GM12878 (cell line): ENCODE measurements at regions not wholly inside any gene's neighbourhood (a gene's known extent, or its start where the extent isn't known, plus 50 kb on each side); places are given as distances from the start of the nearest gene placed in this dataset.

Source experiments
- ATAC-seq: fragments of 200-7000 bp; cut with Tn5 transposase; 3 replicates; pipeline ENCODE4 v1.9.1; 2020; ENCODE audit warnings: mild to moderate bottlenecking, moderate library complexity
- BruUV-seq: library from RNA; stranded (reverse); fragments of 400-500 nt; replicated peaks from 2 replicates; lab custom pipeline; 2021; lab: Mats Ljungman, UMichigan
- CTCF ChIA-PET: fragments of 300-600 bp; sonication (Branson Sonifier 250); formaldehyde crosslinking; extraction: SDS; loops from one replicate; lab custom pipeline; 2021; ENCODE audit warnings: inconsistent platforms; lab: Yijun Ruan, JAX
- POLR2A ChIA-PET: fragments of 350-600 bp; formaldehyde crosslinking; extraction: SDS; loops from one replicate; lab custom pipeline; 2021; ENCODE audit warnings: inconsistent platforms; lab: Charles Lee
- RAD21 ChIA-PET: fragments of 300-600 bp; sonication (Branson Sonifier 250); formaldehyde crosslinking; loops from one replicate; lab custom pipeline; 2023; ENCODE audit warnings: antibody characterized with exemption; ENCODE audit not compliant: unreplicated experiment; lab: Charles Lee
- SMC1A ChIA-PET: fragments of 300-600 bp; sonication (Branson Sonifier 250); formaldehyde crosslinking; loops from one replicate; lab custom pipeline; 2023; ENCODE audit not compliant: unreplicated experiment, uncharacterized antibody; lab: Charles Lee
- DNase-seq: peaks from one replicate; pipeline ENCODE4 v3.0.0-alpha.2; 2011; ENCODE audit warnings: low read depth, low spot score
- FAIRE-seq: peaks from 3 replicates; lab custom pipeline; 2011; peaks lifted over from hg19 to GRCh38; lab: Jason Lieb, UNC
- H2AFZ ChIP-seq: 2 replicates; pipeline ENCODE4 v1.6.0; 2011; ENCODE audit warnings: low read depth, low read length, control low read depth; ENCODE audit not compliant: control insufficient read depth
- H3K27ac ChIP-seq: 2 replicates; pipeline ENCODE4 v1.5.1; 2011; ENCODE audit warnings: control low read depth; ENCODE audit not compliant: control insufficient read depth, insufficient read depth
- H3K27me3 ChIP-seq, 2 experiments: replicated peaks in 1 of 2; 2 replicates each; pipeline versions ENCODE4 v1.6.0 to v1.6.1; 2011; ENCODE audit warnings: low read length in 1 of 2; ENCODE audit not compliant: control insufficient read depth in 2 of 2, insufficient read depth in 2 of 2
- H3K36me3 ChIP-seq, 2 experiments: 2 replicates each; pipeline ENCODE4 v1.5.1; 2011; ENCODE audit warnings: low read length in 1 of 2; ENCODE audit not compliant: control insufficient read depth in 2 of 2, insufficient read depth in 2 of 2
- H3K4me1 ChIP-seq: 2 replicates; pipeline ENCODE4 v1.6.1; 2011; ENCODE audit warnings: mild to moderate bottlenecking, low read length, moderate library complexity, mixed read lengths; ENCODE audit not compliant: control insufficient read depth, insufficient read depth
- H3K4me2 ChIP-seq: 2 replicates; pipeline ENCODE4 v1.6.0; 2011; ENCODE audit warnings: control low read depth; ENCODE audit not compliant: control insufficient read depth, insufficient read depth
- H3K4me3 ChIP-seq: fragments of 200-600 bp; sonication (generic); 2 replicates; pipeline ENCODE4 v1.5.1; 2016
- H3K79me2 ChIP-seq: 2 replicates; pipeline ENCODE4 v1.6.0; 2011; ENCODE audit warnings: low read length; ENCODE audit not compliant: control insufficient read depth, insufficient read depth
- H3K9ac ChIP-seq: 2 replicates; pipeline ENCODE4 v1.8.0; 2011; ENCODE audit warnings: low read length, control low read depth, mixed read lengths; ENCODE audit not compliant: control insufficient read depth, insufficient read depth
- H3K9me3 ChIP-seq: replicated peaks from 3 replicates; pipeline ENCODE4 v1.5.1; 2011; ENCODE audit warnings: mild to moderate bottlenecking, low read length; ENCODE audit not compliant: control insufficient read depth, insufficient read depth
- H4K20me1 ChIP-seq: 2 replicates; pipeline ENCODE4 v1.6.0; 2011; ENCODE audit not compliant: control insufficient read depth, insufficient read depth
- ATF7 ChIP-seq: fragments of 450-650 bp; IDR thresholded peaks from 2 replicates; pipeline ENCODE4 v1.6.1; 2016; ENCODE audit warnings: low read depth, mild to moderate bottlenecking
- ETV6 ChIP-seq, 2 experiments: fragments of 450-650 bp in 1 of 2; IDR thresholded peaks in 1 of 2; conservative IDR thresholded peaks in 1 of 2; 2 replicates each; pipeline ENCODE4 v1.6.1; 2014; ENCODE audit warnings: antibody characterized with exemption in 1 of 2, borderline replicate concordance in 1 of 2, low read depth in 1 of 2, mild to moderate bottlenecking in 1 of 2, moderate library complexity in 1 of 2
- FOXK2 ChIP-seq: fragments of 450-650 bp; IDR thresholded peaks from 2 replicates; pipeline ENCODE4 v1.6.1; 2017; ENCODE audit warnings: mild to moderate bottlenecking, moderate library complexity
- KLF5 ChIP-seq: fragments of 450-650 bp; IDR thresholded peaks from 2 replicates; pipeline ENCODE4 v1.6.1; 2014; ENCODE audit warnings: mild to moderate bottlenecking; ENCODE audit not compliant: partially characterized antibody
- MXI1 ChIP-seq: fragments of 150-350 bp; IDR thresholded peaks from 2 replicates; pipeline ENCODE4 v1.6.1; 2011; ENCODE audit warnings: low read depth, mild to moderate bottlenecking, inconsistent platforms, low read length, improper control_type of control experiment
- PBX3 ChIP-seq: IDR thresholded peaks from 2 replicates; pipeline ENCODE4 v1.6.1; 2011; ENCODE audit warnings: mild to moderate bottlenecking, low read depth, low read length, moderate library complexity; ENCODE audit not compliant: insufficient replicate concordance
- RAD51 ChIP-seq: fragments of 450-650 bp; IDR thresholded peaks from 2 replicates; pipeline ENCODE4 v1.6.1; 2016; ENCODE audit warnings: moderate library complexity, mild to moderate bottlenecking, inconsistent platforms
- SREBF2 ChIP-seq: IDR thresholded peaks from 2 replicates; pipeline ENCODE4 v1.6.1; 2012; ENCODE audit warnings: mild to moderate bottlenecking, low read length
- TCF3 ChIP-seq: IDR thresholded peaks from 2 replicates; pipeline ENCODE4 v1.6.1; 2012; ENCODE audit warnings: low read depth, mild to moderate bottlenecking, low read length, borderline replicate concordance; ENCODE audit not compliant: insufficient read depth
- ZBTB11 ChIP-seq: fragments of 450-650 bp; formaldehyde crosslinking; IDR thresholded peaks from 2 replicates; pipeline ENCODE4 v1.5.0; 2022; ENCODE audit warnings: mild to moderate bottlenecking, missing genetic modification characterization
- ZNF207 ChIP-seq: fragments of 450-650 bp; IDR thresholded peaks from 2 replicates; pipeline ENCODE4 v1.6.1; 2014; ENCODE audit warnings: antibody characterized with exemption, mild to moderate bottlenecking, borderline replicate concordance
- ZNF24 ChIP-seq: fragments of 450-650 bp; IDR thresholded peaks from 2 replicates; pipeline ENCODE4 v1.6.1; 2017; ENCODE audit warnings: antibody characterized with exemption, mild to moderate bottlenecking
- ZNF622 ChIP-seq: fragments of 450-650 bp; IDR thresholded peaks from 2 replicates; pipeline ENCODE4 v1.6.1; 2017; ENCODE audit warnings: mild to moderate bottlenecking, inconsistent platforms
- in situ Hi-C: fragments of 300-500 bp; cut with MboI; formaldehyde crosslinking; loops from 9 replicates; pipeline ENCODE4 v1.14.3; 2018; ENCODE audit warnings: mixed read lengths
- intact Hi-C: fragments of 100-400 bp; cut with micrococcal nuclease; formaldehyde crosslinking; loops from one replicate; pipeline ENCODE4 v1.14.2; 2022; ENCODE audit not compliant: unreplicated experiment

GRCh38 chr14:27063959-27064358 is 466.1 kb upstream of the NOVA1 start:
- POLR2A ChIA-PET: no interaction called here
- BruUV-seq: no TSS peak
- TF ChIP-seq ZNF622: no peak
- no peak for TF ChIP-seq ZNF24
- no peak for TF ChIP-seq ATF7
- TF ChIP-seq ZNF207: no peak
- no peak for TF ChIP-seq ETV6 (conservative IDR thresholded peaks at IDR 0.05 in 1 of 2, IDR thresholded peaks at IDR 0.05 in 1 of 2; ENCODE audit: borderline replicate concordance in 1 of 2, low read depth in 1 of 2)
- TF ChIP-seq RAD51: no peak
- no peak for TF ChIP-seq ZBTB11 (CRISPR knock-in tag)
- no peak for TF ChIP-seq MXI1
- TF ChIP-seq SREBF2: no peak
- TF ChIP-seq KLF5: no peak
- TF ChIP-seq PBX3: no peak
- no peak for TF ChIP-seq TCF3
- TF ChIP-seq FOXK2: no peak

More at GRCh38 chr14:27063959-27064358, 466.1 kb upstream of the NOVA1 start:
- CTCF ChIA-PET: no interaction called here
- H3K27ac ChIP-seq: no peak overlapping the region
- H4K20me1 ChIP-seq: no peaks in the 10 kb centered on the region
- no peaks in the 10 kb centered on the region for H3K79me2 ChIP-seq
- in situ Hi-C loops (no loop called here), intact Hi-C loops (no loop called here)
- ATAC-seq: no peak
- no peaks in the 10 kb centered on the region for H3K4me1 ChIP-seq
- no peak overlapping the region for H3K9ac ChIP-seq
- RAD21 ChIA-PET: no interaction called here
- H3K4me2 ChIP-seq: no peak overlapping the region
- H3K27me3 ChIP-seq: no peaks in the 10 kb centered on the region
- FAIRE-seq: no peak
- no peaks in the 10 kb centered on the region for H3K36me3 ChIP-seq
- DNase-seq: no peak
- no peak overlapping the region for H3K4me3 ChIP-seq
- no peak overlapping the region for H2AFZ ChIP-seq
- H3K9me3 ChIP-seq: no peaks in the 10 kb centered on the region
- SMC1A ChIA-PET: no interaction called here
